Right lung (tissue), 2 donors: ENCODE measurements at regions not wholly inside any gene's neighbourhood (a gene's known extent, or its start where the extent isn't known, plus 50 kb on each side); places are given as distances from the start of the nearest gene placed in this dataset.
A peak's percentile ranks its signal among the peaks of the same experiment; 100 is the strongest.
"Not testable (repeated sequence)": the region's sequence is repeated elsewhere in the genome, so short reads cannot be mapped to it uniquely, and the experiment has no call there.

ENCODE experiments used
- DNase-seq, 2 donors: peaks; one replicate each; pipeline ENCODE4 v3.0.0-alpha.2; 2013

GRCh38 chr1:4171480-4172450 is 271.7 kb upstream of the C1orf174 start:
- DNase-seq, result peak; percentile 29 to 31

GRCh38 chr1:4172644-4173599 is 272.9 kb upstream of the C1orf174 start:
- DNase-seq, result no peak

GRCh38 chr1:4173731-4174130 is 273.7 kb upstream of the C1orf174 start:
- DNase-seq, result no peak

GRCh38 chr1:4174291-4175200 is 274.5 kb upstream of the C1orf174 start:
- no peak for DNase-seq

- DNase-seq, result no peak
Measured at GRCh38 chr1:4175566-4176405, 275.7 kb upstream of the C1orf174 start.

GRCh38 chr1:4176841-4177240 is 276.8 kb upstream of the C1orf174 start:
- no peak for DNase-seq

- DNase-seq, result no peak
Measured at GRCh38 chr1:4177425-4178150, 277.5 kb upstream of the C1orf174 start.

- no peak for DNase-seq
Measured at GRCh38 chr1:4178501-4179113, 278.5 kb upstream of the C1orf174 start.

GRCh38 chr1:4179914-4180735 is 280.1 kb upstream of the C1orf174 start:
- DNase-seq, result no peak

- DNase-seq, result not testable (repeated sequence)
Measured at GRCh38 chr1:4186486-4186885, 286.4 kb upstream of the C1orf174 start.

- DNase-seq, result no peak
Measured at GRCh38 chr1:4203501-4203900, 303.4 kb upstream of the C1orf174 start.

GRCh38 chr1:4207183-4207582 is 307.1 kb upstream of the C1orf174 start:
- no peak for DNase-seq

- DNase-seq, result no peak
Measured at GRCh38 chr1:4207842-4208692, 308.0 kb upstream of the C1orf174 start.

GRCh38 chr1:4210043-4210442 is 310.0 kb upstream of the C1orf174 start:
- DNase-seq, result no peak

GRCh38 chr1:4212796-4213195 is 312.7 kb upstream of the C1orf174 start:
- no peak for DNase-seq

GRCh38 chr1:4213366-4213973 is 313.4 kb upstream of the C1orf174 start:
- DNase-seq, result no peak

- DNase-seq, result no peak
Measured at GRCh38 chr1:4214826-4215225, 314.8 kb upstream of the C1orf174 start.
